ENCODE measurements at regions not wholly inside any gene's neighbourhood (a gene's known extent, or its start where the extent isn't known, plus 50 kb on each side); places are given as distances from the start of the nearest gene placed in this dataset.

GRCh38 chr10:23675585-23675984, 236.7 kb downstream of the OTUD1 start:
- Histone ChIP-seq H3K9me3 (ENCODE audit: severe bottlenecking) (no peaks in the 10 kb centered on the region), H3K27me3 (ENCODE audit: insufficient read depth, poor library complexity, severe bottlenecking) (peaks cover 8% of the 10 kb centered on the region), H3K4me3 (ENCODE audit: severe bottlenecking) (no peak overlapping the region), H3K27ac (ENCODE audit: poor library complexity, severe bottlenecking) (no peak overlapping the region), H3K4me1 (ENCODE audit: insufficient read depth, poor library complexity, severe bottlenecking) (no peaks in the 10 kb centered on the region), H3K36me3 (ENCODE audit: low read depth) (no peaks in the 10 kb centered on the region)
- ATAC-seq (ENCODE audit: low read depth) (no peak), DNase-seq (ENCODE audit: low spot score) (no peak)
- TF ChIP-seq CTCF (IDR thresholded peaks at IDR 0.05; ENCODE audit: poor library complexity, severe bottlenecking): no peak

- DNase-seq (ENCODE audit: low spot score) (no peak), ATAC-seq (ENCODE audit: low read depth) (no peak)
- H3K27me3 ChIP-seq (ENCODE audit: insufficient read depth, poor library complexity, severe bottlenecking): peaks cover 8% of the 10 kb centered on the region
- H3K9me3 ChIP-seq (ENCODE audit: severe bottlenecking): no peaks in the 10 kb centered on the region
- H3K27ac ChIP-seq (ENCODE audit: poor library complexity, severe bottlenecking): no peak overlapping the region
- H3K36me3 ChIP-seq (ENCODE audit: low read depth): no peaks in the 10 kb centered on the region
- H3K4me3 ChIP-seq (ENCODE audit: severe bottlenecking): no peak overlapping the region
- no peaks in the 10 kb centered on the region for H3K4me1 ChIP-seq (ENCODE audit: insufficient read depth, poor library complexity, severe bottlenecking)
- no peak for TF ChIP-seq CTCF (IDR thresholded peaks at IDR 0.05; ENCODE audit: poor library complexity, severe bottlenecking)
Measured at GRCh38 chr10:23676296-23676695, 237.4 kb downstream of the OTUD1 start.

GRCh38 chr10:23686722-23687121, 247.8 kb downstream of the OTUD1 start:
- no peaks in the 10 kb centered on the region for H3K9me3 ChIP-seq (ENCODE audit: severe bottlenecking)
- no peak for DNase-seq (ENCODE audit: low spot score)
- H3K4me3 ChIP-seq (ENCODE audit: severe bottlenecking): no peak overlapping the region
- H3K4me1 ChIP-seq (ENCODE audit: insufficient read depth, poor library complexity, severe bottlenecking): no peaks in the 10 kb centered on the region
- peaks cover 18% of the 10 kb centered on the region for H3K27me3 ChIP-seq (ENCODE audit: insufficient read depth, poor library complexity, severe bottlenecking)
- TF ChIP-seq CTCF (IDR thresholded peaks at IDR 0.05; ENCODE audit: poor library complexity, severe bottlenecking): no peak
- no peak overlapping the region for H3K27ac ChIP-seq (ENCODE audit: poor library complexity, severe bottlenecking)
- ATAC-seq (ENCODE audit: low read depth): no peak
- no peaks in the 10 kb centered on the region for H3K36me3 ChIP-seq (ENCODE audit: low read depth)

GRCh38 chr10:23692736-23693135, 253.9 kb downstream of the OTUD1 start:
- H3K4me3 ChIP-seq (ENCODE audit: severe bottlenecking): no peak overlapping the region
- ATAC-seq (ENCODE audit: low read depth) (no peak), DNase-seq (ENCODE audit: low spot score) (no peak)

More at GRCh38 chr10:23692736-23693135, 253.9 kb downstream of the OTUD1 start:
- no peak overlapping the region for H3K27ac ChIP-seq (ENCODE audit: poor library complexity, severe bottlenecking)
- H3K4me1 ChIP-seq (ENCODE audit: insufficient read depth, poor library complexity, severe bottlenecking): no peaks in the 10 kb centered on the region
- H3K36me3 ChIP-seq (ENCODE audit: low read depth): no peaks in the 10 kb centered on the region
- H3K27me3 ChIP-seq (ENCODE audit: insufficient read depth, poor library complexity, severe bottlenecking): peaks cover 73% of the 10 kb centered on the region
- H3K9me3 ChIP-seq (ENCODE audit: severe bottlenecking): no peaks in the 10 kb centered on the region
- TF ChIP-seq CTCF (IDR thresholded peaks at IDR 0.05; ENCODE audit: poor library complexity, severe bottlenecking): no peak

All from RWPE2 (cell line).